IMR-90 (cell line): ENCODE measurements at regions not wholly inside any gene's neighbourhood (a gene's known extent, or its start where the extent isn't known, plus 50 kb on each side); places are given as distances from the start of the nearest gene placed in this dataset.

Source experiments
- CTCF ChIP-seq: conservative IDR thresholded peaks from 2 replicates; pipeline ENCODE4 v1.5.1; 2012; ENCODE audit warnings: mild to moderate bottlenecking, low read depth, low read length, improper control_type of control experiment
- POLR2A ChIP-seq: IDR thresholded peaks from 2 replicates; pipeline ENCODE4 v1.6.1; 2012; ENCODE audit warnings: mild to moderate bottlenecking, low read depth, low read length

- TF ChIP-seq POLR2A (no peak), CTCF (no peak)
Measured at GRCh38 chr6:21505574-21505990, 88.0 kb upstream of the SOX4 start.
